Astrocyte (in vitro differentiated cells and primary cell): ENCODE measurements at regions not wholly inside any gene's neighbourhood (a gene's known extent, or its start where the extent isn't known, plus 50 kb on each side); places are given as distances from the start of the nearest gene placed in this dataset.
"Not testable (repeated sequence)": the region's sequence is repeated elsewhere in the genome, so short reads cannot be mapped to it uniquely, and the experiment has no call there.

Experiments used
- DNase-seq: peaks from one replicate; pipeline ENCODE4 v3.0.0-alpha.2; 2010; ENCODE audit warnings: low read depth
- FAIRE-seq: peaks from 2 replicates; lab custom pipeline; 2011; peaks lifted over from hg19 to GRCh38; lab: Jason Lieb, UNC
- H2AFZ ChIP-seq: 2 replicates; pipeline ENCODE4 v1.6.0; 2012; ENCODE audit warnings: low read depth, low read length, inconsistent platforms
- H3K27ac ChIP-seq: 2 replicates; pipeline ENCODE4 v1.5.1; 2011; ENCODE audit warnings: low read depth, low read length, inconsistent platforms
- H3K27me3 ChIP-seq: 2 replicates; pipeline ENCODE4 v1.6.0; 2011; ENCODE audit warnings: low read length, inconsistent platforms; ENCODE audit not compliant: insufficient read depth
- H3K36me3 ChIP-seq: 2 replicates; pipeline ENCODE4 v1.5.1; 2011; ENCODE audit warnings: low read length, inconsistent platforms; ENCODE audit not compliant: insufficient read depth
- H3K4me1 ChIP-seq: 2 replicates; pipeline ENCODE4 v1.5.1; 2011; ENCODE audit warnings: low read length, inconsistent platforms; ENCODE audit not compliant: insufficient read depth
- H3K4me2 ChIP-seq: 2 replicates; pipeline ENCODE4 v1.6.0; 2012; ENCODE audit warnings: low read length, inconsistent platforms
- H3K4me3 ChIP-seq: 2 replicates; pipeline ENCODE4 v1.5.1; 2011; ENCODE audit warnings: low read depth, mild to moderate bottlenecking, low read length, inconsistent platforms; ENCODE audit not compliant: insufficient read depth
- H3K79me2 ChIP-seq: 2 replicates; pipeline ENCODE4 v1.6.0; 2012; ENCODE audit warnings: mild to moderate bottlenecking, low read length, inconsistent platforms; ENCODE audit not compliant: insufficient read depth
- H3K9ac ChIP-seq: 2 replicates; pipeline ENCODE4 v1.6.0; 2012; ENCODE audit warnings: mild to moderate bottlenecking, low read length, inconsistent platforms
- H3K9me3 ChIP-seq: 2 replicates; pipeline ENCODE4 v1.5.1; 2012; ENCODE audit warnings: low read depth, mild to moderate bottlenecking, low read length, inconsistent platforms; ENCODE audit not compliant: insufficient read depth
- H4K20me1 ChIP-seq: 2 replicates; pipeline ENCODE4 v1.6.0; 2012; ENCODE audit warnings: low read length, inconsistent platforms; ENCODE audit not compliant: insufficient read depth
- H3K27ac Mint-ChIP-seq: one replicate; pipeline ENCODE4 v1.8.0; 2021; ENCODE audit warnings: mild to moderate bottlenecking, mixed read lengths; ENCODE audit not compliant: unreplicated experiment
- H3K27me3 Mint-ChIP-seq: one replicate; pipeline ENCODE4 v1.8.0; 2021; ENCODE audit warnings: low read depth, mixed read lengths; ENCODE audit not compliant: unreplicated experiment
- H3K36me3 Mint-ChIP-seq: one replicate; pipeline ENCODE4 v1.8.0; 2021; ENCODE audit warnings: low read depth, mixed read lengths; ENCODE audit not compliant: unreplicated experiment
- H3K4me1 Mint-ChIP-seq: one replicate; pipeline ENCODE4 v1.8.0; 2021; ENCODE audit warnings: low read depth, mixed read lengths; ENCODE audit not compliant: unreplicated experiment
- H3K4me3 Mint-ChIP-seq: one replicate; pipeline ENCODE4 v1.8.0; 2021; ENCODE audit warnings: mild to moderate bottlenecking, moderate library complexity, mixed read lengths; ENCODE audit not compliant: unreplicated experiment
- H3K9me3 Mint-ChIP-seq: one replicate; pipeline ENCODE4 v1.8.0; 2021; ENCODE audit warnings: mild to moderate bottlenecking, mixed read lengths; ENCODE audit not compliant: unreplicated experiment
- CTCF ChIP-seq: IDR thresholded peaks from 2 replicates; pipeline ENCODE4 v1.5.1; 2011; ENCODE audit warnings: low read depth, mild to moderate bottlenecking, inconsistent platforms, low read length, moderate library complexity; ENCODE audit not compliant: insufficient read depth
- EZH2 ChIP-seq: IDR thresholded peaks from 2 replicates; pipeline ENCODE4 v1.6.1; 2012; ENCODE audit warnings: mild to moderate bottlenecking, low read length, inconsistent platforms; ENCODE audit not compliant: insufficient read depth

- H3K4me3 ChIP-seq: no peak overlapping the region
- no peaks in the 10 kb centered on the region for H3K36me3 Mint-ChIP-seq
- no peaks in the 10 kb centered on the region for H3K27me3 Mint-ChIP-seq
- no peaks in the 10 kb centered on the region for H3K4me1 ChIP-seq
- no peak overlapping the region for H3K4me2 ChIP-seq
- no peak overlapping the region for H3K9ac ChIP-seq
- H2AFZ ChIP-seq: no peak overlapping the region
- no peaks in the 10 kb centered on the region for H3K36me3 ChIP-seq
- no peak for FAIRE-seq
- no peak overlapping the region for H3K27ac Mint-ChIP-seq
- H3K27ac ChIP-seq: no peak overlapping the region
- H4K20me1 ChIP-seq: no peaks in the 10 kb centered on the region
- no peak for DNase-seq
- TF ChIP-seq CTCF (no peak), EZH2 (no peak)
- H3K4me3 Mint-ChIP-seq: no peak overlapping the region
- no peaks in the 10 kb centered on the region for H3K4me1 Mint-ChIP-seq
- H3K27me3 ChIP-seq: no peaks in the 10 kb centered on the region
- H3K9me3 Mint-ChIP-seq: no peaks in the 10 kb centered on the region
- H3K79me2 ChIP-seq: no peaks in the 10 kb centered on the region
- H3K9me3 ChIP-seq: no peaks in the 10 kb centered on the region
Observed at GRCh38 chrX:121433289-121433688, 385.9 kb downstream of the GLUD2 start.

GRCh38 chrX:121437666-121438065, 390.3 kb downstream of the GLUD2 start:
- not testable (repeated sequence) for FAIRE-seq, H3K4me1 ChIP-seq, H3K27me3 ChIP-seq, H3K27ac ChIP-seq, H3K27me3 Mint-ChIP-seq, H3K4me3 Mint-ChIP-seq, H3K4me1 Mint-ChIP-seq, H3K4me2 ChIP-seq, H3K9me3 ChIP-seq, H3K36me3 ChIP-seq, H3K9ac ChIP-seq, H3K4me3 ChIP-seq, DNase-seq, H4K20me1 ChIP-seq, H3K36me3 Mint-ChIP-seq, H2AFZ ChIP-seq, H3K79me2 ChIP-seq, H3K27ac Mint-ChIP-seq, H3K9me3 Mint-ChIP-seq

- Histone ChIP-seq H3K9me3 (no peaks in the 10 kb centered on the region), H3K4me2 (no peak overlapping the region), H3K27me3 (no peaks in the 10 kb centered on the region), H2AFZ (no peak overlapping the region), H3K36me3 (no peaks in the 10 kb centered on the region), H3K4me3 (no peak overlapping the region), H3K79me2 (no peaks in the 10 kb centered on the region), H3K4me1 (no peaks in the 10 kb centered on the region), H4K20me1 (no peaks in the 10 kb centered on the region), H3K9ac (no peak overlapping the region), H3K27ac (no peak overlapping the region)
- FAIRE-seq (no peak), DNase-seq (no peak)
- no peak overlapping the region for H3K4me3 Mint-ChIP-seq
- H3K36me3 Mint-ChIP-seq: no peaks in the 10 kb centered on the region
- TF ChIP-seq CTCF: no peak
- H3K4me1 Mint-ChIP-seq: no peaks in the 10 kb centered on the region
- H3K27ac Mint-ChIP-seq: no peak overlapping the region
- peaks cover 3% of the 10 kb centered on the region for H3K9me3 Mint-ChIP-seq
- no peaks in the 10 kb centered on the region for H3K27me3 Mint-ChIP-seq
Observed at GRCh38 chrX:121455890-121456289, 408.5 kb downstream of the GLUD2 start.
